22Rv1 (cell line): ENCODE measurements at regions not wholly inside any gene's neighbourhood (a gene's known extent, or its start where the extent isn't known, plus 50 kb on each side); places are given as distances from the start of the nearest gene placed in this dataset.

Experiments
- ZFX ChIP-seq: fragments of 450-650 bp; IDR thresholded peaks from 2 replicates; pipeline ENCODE4 v1.6.1; 2017; ENCODE audit warnings: antibody characterized with exemption, borderline replicate concordance
- TF ChIP-seq, protein P1 (sequence below): fragments of 450-650 bp; IDR thresholded peaks from 2 replicates; pipeline ENCODE4 v1.5.1; 2017; ENCODE audit warnings: mild to moderate bottlenecking

GRCh38 chr2:117693651-117694050 lies 120.8 kb upstream of the DDX18 start:
- TF ChIP-seq, protein P1, sequence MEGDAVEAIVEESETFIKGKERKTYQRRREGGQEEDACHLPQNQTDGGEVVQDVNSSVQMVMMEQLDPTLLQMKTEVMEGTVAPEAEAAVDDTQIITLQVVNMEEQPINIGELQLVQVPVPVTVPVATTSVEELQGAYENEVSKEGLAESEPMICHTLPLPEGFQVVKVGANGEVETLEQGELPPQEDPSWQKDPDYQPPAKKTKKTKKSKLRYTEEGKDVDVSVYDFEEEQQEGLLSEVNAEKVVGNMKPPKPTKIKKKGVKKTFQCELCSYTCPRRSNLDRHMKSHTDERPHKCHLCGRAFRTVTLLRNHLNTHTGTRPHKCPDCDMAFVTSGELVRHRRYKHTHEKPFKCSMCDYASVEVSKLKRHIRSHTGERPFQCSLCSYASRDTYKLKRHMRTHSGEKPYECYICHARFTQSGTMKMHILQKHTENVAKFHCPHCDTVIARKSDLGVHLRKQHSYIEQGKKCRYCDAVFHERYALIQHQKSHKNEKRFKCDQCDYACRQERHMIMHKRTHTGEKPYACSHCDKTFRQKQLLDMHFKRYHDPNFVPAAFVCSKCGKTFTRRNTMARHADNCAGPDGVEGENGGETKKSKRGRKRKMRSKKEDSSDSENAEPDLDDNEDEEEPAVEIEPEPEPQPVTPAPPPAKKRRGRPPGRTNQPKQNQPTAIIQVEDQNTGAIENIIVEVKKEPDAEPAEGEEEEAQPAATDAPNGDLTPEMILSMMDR = no peak
- TF ChIP-seq ZFX = no peak
